HG02970 (cell line): ENCODE measurements at regions not wholly inside any gene's neighbourhood (a gene's known extent, or its start where the extent isn't known, plus 50 kb on each side); places are given as distances from the start of the nearest gene placed in this dataset.

Experiments used
- ATAC-seq: cut with Tn5 transposase; IDR thresholded peaks from one replicate; pipeline ENCODE4 v1.9.1; 2021; ENCODE audit warnings: mild to moderate bottlenecking, moderate library complexity, moderate number of reproducible peaks; ENCODE audit not compliant: unreplicated experiment, low FRiP score

DNA sequence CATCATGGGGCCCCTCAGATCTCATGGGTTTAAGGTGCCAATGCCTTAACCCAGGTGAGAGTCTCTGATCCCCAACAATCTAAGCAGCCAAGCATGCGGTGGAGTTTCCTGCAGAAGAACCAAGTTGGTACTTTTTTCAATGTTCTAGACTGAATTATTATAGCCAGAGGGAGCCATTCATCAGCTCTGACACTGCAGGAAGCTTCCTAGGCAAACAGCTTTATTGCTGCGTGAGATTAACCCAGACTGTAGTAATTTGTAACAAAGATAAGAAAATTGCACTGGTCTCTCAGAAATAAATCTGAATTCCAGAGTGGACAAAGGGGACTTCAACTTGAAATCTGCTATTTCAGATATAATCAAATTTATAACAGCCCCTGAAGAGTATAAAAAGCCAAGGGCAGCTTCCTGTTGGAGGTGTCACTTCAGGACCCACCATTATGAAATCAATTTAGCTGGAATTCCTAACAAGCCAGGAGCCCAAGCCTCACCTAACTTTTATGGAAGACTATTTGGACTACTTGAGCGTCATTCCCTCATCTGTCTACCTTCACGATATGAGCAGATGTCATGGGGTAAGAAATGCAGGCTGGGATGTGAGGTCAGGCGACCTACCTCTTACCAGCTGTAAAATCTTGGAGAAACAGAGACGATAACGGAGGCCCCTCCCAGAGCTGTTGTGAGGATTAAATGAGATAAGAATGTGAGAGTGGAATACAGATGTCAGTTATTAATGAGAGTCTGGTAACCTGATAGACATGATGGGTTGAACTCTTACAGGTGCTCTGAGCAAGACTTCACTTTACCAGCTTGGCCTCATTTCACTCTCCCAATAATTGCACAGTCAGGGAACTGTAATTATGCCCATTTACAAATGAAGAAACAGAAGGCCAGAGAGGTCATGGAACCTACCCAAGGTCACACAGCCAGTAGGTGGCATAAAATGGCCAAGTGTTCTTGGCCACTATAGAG, 135.1 kb downstream of the RRAGC start:
- no peak for ATAC-seq

DNA sequence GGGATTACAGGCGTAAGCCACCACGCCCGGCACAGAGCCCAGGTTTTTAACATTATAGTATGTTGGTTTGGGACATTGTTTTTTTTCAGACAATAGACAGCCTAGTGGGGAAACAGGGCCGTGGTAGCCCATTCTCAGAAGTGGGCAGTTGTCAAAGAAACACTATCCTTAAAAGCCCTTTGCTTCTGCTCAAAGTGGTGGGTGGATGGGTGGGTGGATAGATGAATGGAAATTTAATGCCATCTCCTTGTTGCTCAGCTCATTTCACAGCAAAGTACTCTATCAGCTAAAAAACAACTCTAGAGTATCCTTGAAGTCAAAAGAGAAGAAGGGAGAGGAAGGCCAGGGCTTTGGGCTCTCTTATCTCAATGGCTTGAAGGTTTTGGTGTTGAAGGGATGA, 137.8 kb downstream of the RRAGC start:
- ATAC-seq = no peak

DNA sequence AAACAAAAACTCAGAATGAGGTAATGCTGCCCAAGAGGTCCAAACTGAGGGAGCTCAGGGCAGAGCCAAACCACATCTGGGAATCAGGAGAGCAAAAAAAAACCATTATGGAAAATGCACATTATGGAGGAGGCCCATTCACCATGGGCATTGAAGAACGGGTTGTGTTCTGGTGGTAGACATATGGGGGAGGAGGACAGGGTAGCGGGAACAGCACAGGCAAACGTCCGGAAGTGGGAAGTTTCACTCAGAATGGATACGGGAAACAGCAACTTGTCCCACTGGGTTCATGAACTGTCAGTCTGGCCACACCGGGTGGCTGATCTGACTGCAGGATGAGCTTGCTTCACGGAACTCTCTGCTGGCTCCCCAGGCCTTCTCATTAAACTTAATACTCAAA, 139.7 kb downstream of the RRAGC start:
- ATAC-seq = no peak

DNA sequence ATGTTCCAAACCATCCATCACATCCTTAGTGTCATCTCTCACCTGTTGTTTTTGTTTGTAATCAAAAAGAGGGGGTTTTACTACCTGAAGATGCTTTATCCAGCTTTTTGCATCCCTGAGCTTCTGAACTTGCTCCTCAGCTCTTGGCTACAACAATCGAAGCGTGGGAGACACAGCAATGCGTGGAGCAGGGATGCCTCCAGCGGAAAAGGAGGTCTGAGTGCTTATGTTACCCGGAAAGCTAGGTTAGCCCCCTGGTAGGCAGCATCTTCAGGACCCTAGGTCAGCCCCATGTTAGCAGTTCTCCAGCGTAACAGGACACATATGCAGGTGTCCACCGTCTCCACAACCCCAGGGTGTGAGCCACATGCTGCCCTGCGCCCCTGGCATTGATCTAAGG, 141.5 kb downstream of the RRAGC start:
- ATAC-seq = no peak

DNA sequence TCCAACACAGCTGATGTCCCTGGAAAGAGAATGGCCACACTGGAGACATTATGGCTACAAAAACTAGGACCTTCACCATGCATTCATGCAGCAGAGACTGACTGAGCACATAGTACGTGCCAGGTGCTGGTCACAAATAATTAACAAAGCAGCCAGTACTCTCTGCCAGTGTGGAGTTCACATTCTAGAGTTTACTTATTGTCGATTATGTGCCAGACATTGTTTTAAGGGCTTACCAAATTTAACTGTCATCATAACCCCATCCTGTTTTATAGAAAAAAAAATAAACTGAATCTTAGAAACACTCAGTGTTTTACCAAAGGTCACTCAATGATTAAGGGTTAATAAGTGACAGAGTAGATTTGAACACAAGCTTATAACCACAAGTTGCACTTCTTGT, 143.3 kb downstream of the RRAGC start:
- ATAC-seq = no peak

DNA sequence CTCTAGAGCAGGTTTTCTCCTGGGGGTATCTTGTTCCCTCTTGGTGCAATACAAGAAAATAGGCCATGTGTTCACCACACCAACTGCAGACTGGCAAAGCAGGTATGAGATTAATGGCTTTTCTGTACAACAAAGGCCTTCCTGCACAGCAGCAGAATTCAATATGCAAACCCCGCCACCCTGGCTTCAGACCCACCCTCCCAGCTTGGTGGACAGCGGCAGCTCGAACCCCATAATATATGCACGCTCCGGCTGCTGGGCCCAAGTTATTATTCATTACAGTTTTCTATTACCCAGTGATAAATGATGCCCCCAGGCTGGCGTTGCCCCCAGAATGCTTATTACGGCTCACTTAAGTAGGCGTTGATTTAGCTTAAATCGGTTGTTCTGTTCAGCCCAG, 144.2 kb downstream of the RRAGC start:
- ATAC-seq = no peak

DNA sequence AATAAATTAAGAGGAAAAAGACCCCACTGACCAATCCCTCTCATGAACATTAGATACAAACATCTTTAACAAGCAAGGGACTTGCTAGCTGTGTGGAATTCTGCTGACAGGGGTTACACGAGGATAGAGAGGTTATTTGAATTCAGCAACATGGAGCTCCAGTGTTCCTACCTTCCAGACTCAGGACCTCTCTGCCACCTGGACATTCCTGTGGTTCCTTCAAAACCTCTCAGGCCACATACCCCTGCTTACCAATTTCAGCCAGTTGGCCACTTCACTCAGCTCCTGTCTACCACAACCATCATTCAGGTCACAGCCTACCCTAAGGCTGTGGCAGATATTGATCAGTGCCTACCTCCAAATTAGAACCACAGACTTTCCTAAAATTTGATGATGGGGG, 147.5 kb downstream of the RRAGC start:
- ATAC-seq = no peak

DNA sequence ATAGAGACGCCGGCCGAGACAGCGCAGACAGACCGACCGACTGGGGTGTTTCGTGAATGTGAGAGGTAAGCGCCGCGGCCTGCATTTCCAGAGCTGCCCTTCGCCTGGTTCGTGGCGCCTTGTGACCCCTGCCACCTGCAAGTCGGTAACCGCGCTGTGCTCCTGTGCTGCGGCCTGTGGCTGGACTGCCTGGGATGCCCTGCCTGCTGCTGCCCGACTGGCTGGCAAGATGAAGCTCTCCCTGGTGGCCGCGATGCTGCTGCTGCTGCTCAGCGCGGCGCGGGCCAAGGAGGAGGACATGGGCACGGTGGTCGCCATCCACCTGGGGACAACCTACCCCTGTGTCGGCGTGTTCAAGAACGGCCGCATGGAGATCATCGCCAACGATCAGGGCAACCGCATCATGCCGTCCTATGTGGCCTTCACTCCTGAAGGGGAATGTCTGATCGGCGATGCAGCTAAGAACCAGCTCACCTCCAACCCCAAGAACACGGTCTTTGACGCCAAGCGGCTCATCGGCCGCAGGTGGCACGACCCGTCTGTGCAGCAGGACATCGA, 150.8 kb downstream of the RRAGC start:
- no peak for ATAC-seq

DNA sequence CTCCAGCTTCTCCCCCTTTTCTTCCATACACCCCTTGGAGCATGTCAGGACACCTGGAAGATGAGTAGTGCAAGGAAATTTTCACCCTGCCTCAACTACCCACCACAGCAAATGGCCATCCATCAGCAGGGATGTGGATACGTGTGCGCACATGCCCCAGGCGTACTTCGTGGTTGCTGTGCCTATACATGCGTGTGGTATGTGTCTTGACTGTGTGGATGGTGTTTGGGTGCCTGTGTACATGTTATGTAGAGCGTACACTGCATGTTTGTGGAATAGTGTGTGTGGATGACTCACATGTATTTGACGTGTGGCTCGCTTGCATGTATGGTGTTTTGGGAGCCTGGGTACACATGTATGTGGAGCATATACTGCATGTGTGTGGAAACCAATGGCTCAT, 158.5 kb downstream of the RRAGC start:
- ATAC-seq = no peak

DNA sequence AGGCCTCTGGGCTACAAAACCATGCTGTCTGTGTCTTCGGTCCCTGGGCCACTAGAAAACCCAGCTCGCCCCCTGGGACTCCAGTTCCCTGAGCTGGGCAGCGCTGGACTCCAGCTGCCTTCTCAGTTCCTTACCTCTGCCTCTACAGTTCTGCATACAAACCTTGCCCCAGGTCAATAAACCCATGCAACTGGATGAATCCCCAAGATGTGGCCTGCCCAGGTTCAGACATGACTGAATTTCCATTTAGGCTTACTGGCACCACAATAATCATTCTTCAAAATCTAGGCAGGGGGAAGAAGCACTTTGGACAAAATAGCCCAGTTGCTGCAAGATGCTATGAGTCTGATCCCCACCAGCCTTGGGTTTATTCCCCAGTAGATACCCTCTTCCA, 159.5 kb downstream of the RRAGC start:
- no peak for ATAC-seq

DNA sequence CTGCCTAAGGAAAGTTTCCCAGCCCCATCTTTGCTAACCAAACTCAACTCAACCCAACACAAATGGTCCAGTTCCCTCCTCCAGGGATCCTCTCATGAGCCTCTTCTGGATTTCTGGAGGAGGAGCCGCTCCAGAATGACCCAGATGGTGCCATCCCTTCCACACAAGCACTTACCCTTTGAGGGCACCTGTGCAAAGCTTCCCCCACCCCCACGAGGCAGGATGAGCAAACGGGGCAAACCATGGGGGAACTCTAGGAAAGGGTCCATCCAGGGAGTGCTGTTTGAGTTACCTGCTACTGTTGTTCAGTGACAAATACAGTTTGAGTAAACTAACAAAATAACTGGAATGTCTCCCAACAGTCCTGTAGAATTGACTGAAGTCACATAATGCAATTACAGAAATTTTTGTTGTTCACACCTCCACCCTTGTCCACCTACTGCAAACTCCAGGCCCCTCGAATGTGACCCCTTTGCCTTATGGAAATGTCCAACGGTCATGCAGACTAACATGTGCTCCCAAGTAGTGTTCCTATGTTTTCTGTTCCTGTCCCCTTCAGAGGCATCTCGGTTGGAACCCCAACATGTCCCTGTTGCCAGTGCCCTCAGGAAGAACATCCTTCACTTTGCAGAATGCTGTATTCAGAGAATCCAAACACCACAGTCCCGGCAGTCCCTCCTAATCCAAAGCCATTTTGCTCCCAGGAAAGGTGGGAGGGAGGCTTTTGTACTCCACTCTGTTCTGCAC, 160.1 kb downstream of the RRAGC start:
- no peak for ATAC-seq

DNA sequence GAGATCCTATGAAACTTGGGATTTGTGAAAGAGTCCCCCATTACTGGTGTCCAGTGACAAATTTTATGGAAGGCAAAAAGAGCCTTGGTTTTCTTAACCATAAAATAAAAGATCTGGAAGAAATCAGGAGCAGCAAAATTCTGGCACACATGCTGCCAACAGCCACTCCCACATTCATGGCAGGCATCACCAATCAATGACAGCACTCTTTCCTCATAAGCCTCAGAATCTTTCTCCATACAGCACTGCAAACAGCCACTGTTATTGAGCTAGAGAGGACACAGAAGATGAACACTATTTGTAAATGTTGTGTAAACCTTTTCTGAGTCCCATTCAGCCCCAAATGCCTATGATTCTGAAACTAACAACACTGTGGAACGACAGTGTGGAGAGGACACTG, 162.2 kb downstream of the RRAGC start:
- no peak for ATAC-seq

DNA sequence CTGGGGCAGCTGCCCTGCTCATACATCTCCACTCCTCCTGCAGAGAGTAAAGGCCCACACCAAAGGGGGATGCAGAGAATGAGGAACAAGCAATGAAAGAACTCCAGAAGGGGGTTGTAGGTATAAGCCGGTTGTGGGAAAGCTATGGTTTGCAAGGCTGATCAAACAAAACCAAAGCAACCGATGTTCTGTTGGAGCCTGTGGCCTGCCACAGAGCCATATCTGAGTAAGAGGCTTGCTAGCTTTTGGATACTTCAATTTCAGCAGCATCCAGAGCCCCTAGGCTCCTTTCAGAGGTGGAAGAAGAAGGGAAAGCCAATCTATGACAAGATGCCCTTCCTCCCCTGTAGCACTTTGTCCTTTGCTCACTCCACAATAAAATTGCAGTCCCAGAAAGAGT, 163.2 kb downstream of the RRAGC start:
- no peak for ATAC-seq

DNA sequence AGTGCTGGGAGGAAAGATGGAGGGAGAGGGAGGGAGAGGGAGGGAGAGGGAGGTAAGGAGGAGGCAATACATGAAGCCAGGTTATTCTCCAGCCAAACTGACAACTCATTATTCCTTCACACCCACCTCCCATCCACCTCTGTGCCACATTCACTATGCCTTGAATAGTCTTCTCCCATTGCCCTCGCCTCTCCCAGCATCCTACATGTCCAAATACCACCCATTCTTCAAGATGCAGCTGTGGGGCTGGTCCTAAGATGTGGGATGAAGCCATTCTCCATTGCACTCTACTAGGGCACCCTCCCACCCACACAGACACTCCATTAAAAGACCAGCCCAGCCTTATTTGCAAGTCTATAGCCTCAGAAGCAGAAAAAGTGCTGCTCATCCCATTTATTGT, 165.8 kb downstream of the RRAGC start:
- no peak for ATAC-seq

DNA sequence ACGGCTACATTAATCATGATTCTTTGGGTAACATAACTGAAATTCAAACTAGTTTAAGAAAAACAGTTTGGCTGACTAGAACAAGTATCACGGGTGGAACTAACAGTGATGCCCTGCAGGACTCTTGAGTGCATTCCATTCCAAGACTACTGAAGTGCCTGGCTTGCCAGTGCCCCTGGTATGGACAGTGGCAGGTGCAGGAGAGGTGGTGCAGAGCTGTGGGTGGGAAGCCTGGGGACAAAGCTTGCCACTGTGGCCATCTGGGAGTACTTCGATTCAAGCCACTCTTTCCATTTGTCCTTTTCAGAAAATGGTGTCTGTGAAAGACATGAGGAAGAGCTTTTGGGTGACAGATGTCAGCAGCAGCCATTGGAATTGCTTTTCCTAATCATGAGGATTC, 166.5 kb downstream of the RRAGC start:
- no peak for ATAC-seq

DNA sequence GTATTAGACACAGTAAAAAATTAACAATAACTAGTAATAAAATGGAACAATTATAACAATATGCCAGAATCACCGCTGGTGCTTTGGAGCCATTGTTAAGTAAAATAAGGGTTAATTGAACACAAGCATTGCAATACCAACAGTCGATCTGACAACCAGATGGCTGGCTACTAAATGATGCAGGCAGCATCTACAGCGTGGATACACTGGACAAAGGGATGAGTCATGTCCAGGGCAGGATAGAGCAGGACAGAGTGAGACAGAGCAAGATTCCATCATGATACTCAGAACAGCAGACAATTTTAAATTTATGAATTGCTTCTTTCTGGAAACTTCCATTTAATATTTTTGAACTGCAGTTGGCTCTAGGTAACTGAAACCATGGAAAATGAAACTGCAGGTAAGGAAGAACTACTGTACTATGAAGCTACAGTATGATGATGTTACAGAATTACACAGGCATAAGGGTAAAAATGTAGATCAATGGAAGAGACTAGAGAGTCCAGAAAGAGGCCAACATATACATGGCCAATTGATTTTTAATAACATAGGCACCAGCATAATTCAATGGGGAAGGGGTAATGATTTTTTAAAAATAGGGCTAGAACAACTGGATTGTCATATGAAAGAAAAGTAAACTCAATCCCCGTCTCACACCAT, 168.7 kb downstream of the RRAGC start:
- ATAC-seq = no peak

DNA sequence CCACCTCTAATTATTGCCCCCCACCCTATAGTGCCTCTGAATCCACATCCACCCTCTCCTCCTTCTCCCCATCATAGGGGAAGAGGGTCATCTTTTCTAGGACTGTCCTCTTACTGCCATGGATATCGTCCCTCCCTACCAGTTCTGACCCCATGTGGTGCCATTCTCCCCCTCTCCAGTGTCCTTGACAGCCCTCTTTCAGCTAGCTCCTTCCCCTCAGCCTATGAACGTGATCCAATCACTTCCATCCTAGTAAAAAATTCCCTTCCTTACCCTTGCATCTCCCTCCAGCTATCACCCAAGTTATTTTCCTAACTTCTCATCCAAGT, 172.7 kb downstream of the RRAGC start:
- ATAC-seq = no peak

DNA sequence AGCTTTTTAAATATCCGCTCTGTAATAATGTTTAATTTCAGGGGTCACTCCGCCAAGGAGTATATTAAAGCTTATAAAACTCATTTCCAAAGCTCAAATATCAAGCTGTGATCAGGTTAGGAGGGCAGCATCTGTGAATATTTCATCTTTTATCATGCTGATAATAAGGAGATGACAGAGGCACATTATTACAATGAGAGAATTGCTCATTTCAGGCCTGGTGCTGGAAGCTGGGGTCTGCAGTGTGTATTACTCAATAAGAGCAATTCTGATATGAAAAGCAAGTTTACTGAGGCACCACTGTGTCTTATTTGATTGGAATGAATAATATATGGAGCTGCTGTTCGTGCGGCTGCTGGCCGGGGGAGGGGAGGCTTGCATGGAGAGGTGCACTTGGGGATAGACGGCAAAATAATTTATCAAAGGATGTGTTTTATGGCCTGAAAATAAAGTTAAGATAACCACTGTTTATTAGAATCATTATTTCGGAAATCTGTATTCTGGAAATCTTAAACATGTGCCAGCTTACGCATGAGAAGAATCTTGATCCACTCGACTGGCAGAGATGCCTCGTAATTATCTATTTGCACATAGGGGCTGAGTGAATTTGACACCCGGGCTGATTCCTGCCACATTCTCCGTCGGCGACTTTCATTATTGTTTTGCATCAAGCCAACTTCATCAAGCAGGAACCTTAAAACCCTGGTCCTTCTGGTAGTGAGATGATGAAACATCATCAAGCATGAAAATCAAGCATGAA, 173.2 kb downstream of the RRAGC start:
- ATAC-seq = no peak

DNA sequence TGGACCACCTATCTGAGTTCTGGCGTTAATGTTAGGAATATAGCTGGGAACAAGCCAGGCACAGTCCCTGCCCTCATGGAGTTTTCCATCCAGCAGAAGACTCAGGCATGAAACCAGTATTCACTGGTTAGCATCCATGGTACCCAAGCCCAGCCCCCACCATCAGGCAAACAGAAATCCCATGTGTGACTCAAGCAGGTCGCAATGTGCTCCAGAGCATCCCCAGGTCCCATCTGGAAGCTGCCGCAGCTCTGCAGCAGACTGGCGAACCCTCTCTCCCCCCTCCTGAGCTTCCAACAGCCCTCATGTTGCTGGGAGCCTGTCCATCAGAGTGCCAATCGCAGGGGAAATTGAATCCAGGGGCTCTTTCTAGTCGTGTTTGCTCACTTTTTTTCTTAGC, 174.2 kb downstream of the RRAGC start:
- ATAC-seq = no peak

DNA sequence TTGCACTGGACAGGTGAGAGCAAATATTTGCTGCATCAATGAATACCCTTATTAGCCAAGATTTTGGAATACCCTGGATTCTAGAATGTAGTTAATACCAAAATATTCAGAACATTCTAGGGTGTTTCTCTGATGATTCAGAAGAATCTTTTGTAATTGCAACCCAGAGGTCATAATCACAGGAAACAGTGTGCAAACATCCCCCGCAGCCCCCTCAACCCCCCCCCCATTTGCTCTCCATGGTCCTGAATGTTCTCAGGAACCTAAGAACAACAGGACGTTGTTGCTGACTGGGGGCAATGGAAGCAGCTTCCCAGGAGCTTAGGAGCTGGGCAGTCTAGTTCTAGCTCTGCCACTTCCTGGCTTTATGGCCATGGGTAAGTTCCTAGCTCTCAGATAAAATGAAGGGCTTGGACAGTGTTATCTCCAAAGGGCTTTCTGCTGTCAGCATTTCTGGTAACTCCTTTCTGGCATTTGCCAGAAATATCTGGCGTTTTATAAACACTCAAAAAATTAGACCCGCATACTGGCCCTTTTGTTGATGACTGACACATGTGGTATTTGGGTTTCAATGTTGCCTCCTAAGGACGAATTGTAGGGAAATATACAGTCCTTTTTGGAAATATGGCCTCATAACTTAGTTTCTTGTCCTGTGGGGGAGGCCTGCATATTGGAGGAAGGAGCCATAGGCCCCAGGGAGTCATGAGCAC, 178.6 kb downstream of the RRAGC start:
- ATAC-seq = no peak
